GM12878 (cell line): ENCODE measurements at regions not wholly inside any gene's neighbourhood (a gene's known extent, or its start where the extent isn't known, plus 50 kb on each side); places are given as distances from the start of the nearest gene placed in this dataset.

Experiments
- ATAC-seq: fragments of 200-7000 bp; cut with Tn5 transposase; 3 replicates; pipeline ENCODE4 v1.9.1; 2020; ENCODE audit warnings: mild to moderate bottlenecking, moderate library complexity
- BruUV-seq: library from RNA; stranded (reverse); fragments of 400-500 nt; replicated peaks from 2 replicates; lab custom pipeline; 2021; lab: Mats Ljungman, UMichigan
- CTCF ChIA-PET: fragments of 300-600 bp; sonication (Branson Sonifier 250); formaldehyde crosslinking; extraction: SDS; loops from one replicate; lab custom pipeline; 2021; ENCODE audit warnings: inconsistent platforms; lab: Yijun Ruan, JAX
- POLR2A ChIA-PET: fragments of 350-600 bp; formaldehyde crosslinking; extraction: SDS; loops from one replicate; lab custom pipeline; 2021; ENCODE audit warnings: inconsistent platforms; lab: Charles Lee
- RAD21 ChIA-PET: fragments of 300-600 bp; sonication (Branson Sonifier 250); formaldehyde crosslinking; loops from one replicate; lab custom pipeline; 2023; ENCODE audit warnings: antibody characterized with exemption; ENCODE audit not compliant: unreplicated experiment; lab: Charles Lee
- SMC1A ChIA-PET: fragments of 300-600 bp; sonication (Branson Sonifier 250); formaldehyde crosslinking; loops from one replicate; lab custom pipeline; 2023; ENCODE audit not compliant: unreplicated experiment, uncharacterized antibody; lab: Charles Lee
- DNase-seq: peaks from one replicate; pipeline ENCODE4 v3.0.0-alpha.2; 2011; ENCODE audit warnings: low read depth, low spot score
- FAIRE-seq: peaks from 3 replicates; lab custom pipeline; 2011; peaks lifted over from hg19 to GRCh38; lab: Jason Lieb, UNC
- H2AFZ ChIP-seq: 2 replicates; pipeline ENCODE4 v1.6.0; 2011; ENCODE audit warnings: low read depth, low read length, control low read depth; ENCODE audit not compliant: control insufficient read depth
- H3K27ac ChIP-seq: 2 replicates; pipeline ENCODE4 v1.5.1; 2011; ENCODE audit warnings: control low read depth; ENCODE audit not compliant: control insufficient read depth, insufficient read depth
- H3K27me3 ChIP-seq, 2 experiments: replicated peaks in 1 of 2; 2 replicates each; pipeline versions ENCODE4 v1.6.0 to v1.6.1; 2011; ENCODE audit warnings: low read length in 1 of 2; ENCODE audit not compliant: control insufficient read depth in 2 of 2, insufficient read depth in 2 of 2
- H3K36me3 ChIP-seq, 2 experiments: 2 replicates each; pipeline ENCODE4 v1.5.1; 2011; ENCODE audit warnings: low read length in 1 of 2; ENCODE audit not compliant: control insufficient read depth in 2 of 2, insufficient read depth in 2 of 2
- H3K4me1 ChIP-seq: 2 replicates; pipeline ENCODE4 v1.6.1; 2011; ENCODE audit warnings: mild to moderate bottlenecking, low read length, moderate library complexity, mixed read lengths; ENCODE audit not compliant: control insufficient read depth, insufficient read depth
- H3K4me2 ChIP-seq: 2 replicates; pipeline ENCODE4 v1.6.0; 2011; ENCODE audit warnings: control low read depth; ENCODE audit not compliant: control insufficient read depth, insufficient read depth
- H3K4me3 ChIP-seq: fragments of 200-600 bp; sonication (generic); 2 replicates; pipeline ENCODE4 v1.5.1; 2016
- H3K79me2 ChIP-seq: 2 replicates; pipeline ENCODE4 v1.6.0; 2011; ENCODE audit warnings: low read length; ENCODE audit not compliant: control insufficient read depth, insufficient read depth
- H3K9ac ChIP-seq: 2 replicates; pipeline ENCODE4 v1.8.0; 2011; ENCODE audit warnings: low read length, control low read depth, mixed read lengths; ENCODE audit not compliant: control insufficient read depth, insufficient read depth
- H3K9me3 ChIP-seq: replicated peaks from 3 replicates; pipeline ENCODE4 v1.5.1; 2011; ENCODE audit warnings: mild to moderate bottlenecking, low read length; ENCODE audit not compliant: control insufficient read depth, insufficient read depth
- H4K20me1 ChIP-seq: 2 replicates; pipeline ENCODE4 v1.6.0; 2011; ENCODE audit not compliant: control insufficient read depth, insufficient read depth
- BMI1 ChIP-seq: fragments of 450-650 bp; IDR thresholded peaks from 2 replicates; pipeline ENCODE4 v1.6.1; 2016; ENCODE audit warnings: mild to moderate bottlenecking, moderate library complexity, borderline replicate concordance
- CBX5 ChIP-seq: sonication (generic); IDR thresholded peaks from 2 replicates; pipeline ENCODE4 v1.6.1; 2016; ENCODE audit warnings: low read depth, moderate library complexity, mild to moderate bottlenecking, inconsistent platforms
- FOXK2 ChIP-seq: fragments of 450-650 bp; IDR thresholded peaks from 2 replicates; pipeline ENCODE4 v1.6.1; 2017; ENCODE audit warnings: mild to moderate bottlenecking, moderate library complexity
- HSF1 ChIP-seq: fragments of 150-350 bp; IDR thresholded peaks from 2 replicates; pipeline ENCODE4 v1.6.1; 2014; ENCODE audit warnings: mild to moderate bottlenecking, low read depth, low read length
- KLF5 ChIP-seq: fragments of 450-650 bp; IDR thresholded peaks from 2 replicates; pipeline ENCODE4 v1.6.1; 2014; ENCODE audit warnings: mild to moderate bottlenecking; ENCODE audit not compliant: partially characterized antibody
- NR2C1 ChIP-seq: fragments of 450-650 bp; IDR thresholded peaks from 2 replicates; pipeline ENCODE4 v1.6.1; 2017; ENCODE audit warnings: antibody characterized with exemption, mild to moderate bottlenecking, moderate library complexity
- NR2F1 ChIP-seq: fragments of 450-650 bp; conservative IDR thresholded peaks from 2 replicates; pipeline ENCODE4 v1.6.1; 2017; ENCODE audit warnings: mild to moderate bottlenecking
- RBBP5 ChIP-seq: fragments of 200-600 bp; sonication (generic); conservative IDR thresholded peaks from 2 replicates; pipeline ENCODE4 v1.6.1; 2016
- SUZ12 ChIP-seq: fragments of 200-600 bp; sonication (generic); IDR thresholded peaks from one replicate; pipeline ENCODE4 v1.6.1; 2018; ENCODE audit warnings: antibody characterized with exemption, mild to moderate bottlenecking; ENCODE audit not compliant: unreplicated experiment
- TCF12 ChIP-seq: IDR thresholded peaks from 2 replicates; pipeline ENCODE4 v1.6.1; 2011; ENCODE audit warnings: low read depth, mild to moderate bottlenecking, low read length
- WGBS: methylation state at CpG from one replicate; pipeline ENCODE4 v1.1.6; 2016; ENCODE audit warnings: low lambda C conversion rate; ENCODE audit not compliant: insufficient replicate concordance, insufficient coverage; ENCODE audit errors: missing lambda C conversion rate; 5-methylcytosine and 5-hydroxymethylcytosine counted together
- in situ Hi-C: fragments of 300-500 bp; cut with MboI; formaldehyde crosslinking; loops from 9 replicates; pipeline ENCODE4 v1.14.3; 2018; ENCODE audit warnings: mixed read lengths
- intact Hi-C: fragments of 100-400 bp; cut with micrococcal nuclease; formaldehyde crosslinking; loops from one replicate; pipeline ENCODE4 v1.14.2; 2022; ENCODE audit not compliant: unreplicated experiment

- in situ Hi-C loops, result no loop called here
- Histone ChIP-seq H3K27ac (no peak overlapping the region), H3K4me1 (peaks cover 10% of the 10 kb centered on the region), H3K4me3 (no peak overlapping the region), H3K9me3 (no peaks in the 10 kb centered on the region), H3K79me2 (no peaks in the 10 kb centered on the region), H4K20me1 (no peaks in the 10 kb centered on the region), H3K9ac (no peak overlapping the region), H3K27me3 (peaks cover 0 to 2% of the 10 kb centered on the region in 2 experiments; a peak in 1 of 4 replicates), H2AFZ (no peak overlapping the region), H3K36me3 (no peaks in the 10 kb centered on the region), H3K4me2 (no peak overlapping the region)
- DNase-seq (no peak), ATAC-seq (no peak), FAIRE-seq (no peak)
- ChIA-PET POLR2A (no interaction called here), SMC1A (no interaction called here), CTCF (no interaction called here), RAD21 (no interaction called here)
- BruUV-seq, result no TSS peak
- TF ChIP-seq RBBP5 (no peak), NR2F1 (no peak), NR2C1 (no peak), SUZ12 (no peak)
- intact Hi-C loops, result no loop called here
These were observed 311.3 kb upstream of the NT5C1B start for GRCh38 chr2:18900691-18901141.

- H3K79me2 ChIP-seq, result no peaks in the 10 kb centered on the region
- H3K4me1 ChIP-seq, result peaks cover 10% of the 10 kb centered on the region
- ATAC-seq, result no peak
- no peak for TF ChIP-seq RBBP5
- TF ChIP-seq KLF5, result no peak
- no peak for TF ChIP-seq TCF12
- no peak for TF ChIP-seq FOXK2
- TF ChIP-seq CBX5, result no peak
- no peak for TF ChIP-seq HSF1
- TF ChIP-seq BMI1, result no peak
- POLR2A ChIA-PET, result no interaction called here
- no peak overlapping the region for H3K27ac ChIP-seq
- WGBS, result 54% methylated on average over 3 of the region's 3 CpGs
- intact Hi-C loops, result no loop called here
- no peak overlapping the region for H3K9ac ChIP-seq
- CTCF ChIA-PET, result no interaction called here
- DNase-seq, result no peak
- H3K4me2 ChIP-seq, result no peak overlapping the region
- H3K4me3 ChIP-seq, result no peak overlapping the region
- no peaks in the 10 kb centered on the region for H3K36me3 ChIP-seq
- RAD21 ChIA-PET, result no interaction called here
- in situ Hi-C loops, result no loop called here
- SMC1A ChIA-PET, result no interaction called here
- BruUV-seq, result no TSS peak
- no peaks in the 10 kb centered on the region for H3K9me3 ChIP-seq
- FAIRE-seq, result no peak
- H2AFZ ChIP-seq, result no peak overlapping the region
- no peaks in the 10 kb centered on the region for H4K20me1 ChIP-seq
- peaks cover 0 to 2% of the 10 kb centered on the region in 2 experiments; a peak in 1 of 4 replicates for H3K27me3 ChIP-seq
These were observed 310.4 kb upstream of the NT5C1B start for GRCh38 chr2:18899725-18900124.
